WTC11 (cell line): ENCODE measurements at regions not wholly inside any gene's neighbourhood (a gene's known extent, or its start where the extent isn't known, plus 50 kb on each side); places are given as distances from the start of the nearest gene placed in this dataset.

Experiments used
- ATAC-seq: fragments of 200-7000 bp; cut with Tn5 transposase; 2 replicates; pipeline ENCODE4 v1.10.0; 2021; ENCODE audit warnings: mild to moderate bottlenecking, moderate library complexity
- CTCF ChIA-PET: fragments of 300-600 bp; sonication (Branson Sonifier 250); formaldehyde crosslinking; loops from one replicate; lab custom pipeline; 2021; ENCODE audit warnings: antibody characterized with exemption; lab: Charles Lee
- POLR2A ChIA-PET: fragments of 350-600 bp; sonication (Branson Sonifier 250); formaldehyde crosslinking; loops from one replicate; lab custom pipeline; 2021; ENCODE audit warnings: antibody characterized with exemption; lab: Charles Lee
- DNase-seq: peaks from one replicate; pipeline ENCODE4 v3.0.0; 2021; ENCODE audit warnings: low spot score
- H3K27ac Mint-ChIP-seq: 2 replicates; pipeline ENCODE4 v1.8.0; 2021; ENCODE audit warnings: mixed read lengths
- H3K27me3 Mint-ChIP-seq: 2 replicates; pipeline ENCODE4 v1.8.0; 2021; ENCODE audit warnings: low read depth, mild to moderate bottlenecking, moderate library complexity, mixed read lengths
- H3K36me3 Mint-ChIP-seq: 2 replicates; pipeline ENCODE4 v1.8.0; 2021; ENCODE audit warnings: mixed read lengths
- H3K4me1 Mint-ChIP-seq: 2 replicates; pipeline ENCODE4 v1.8.0; 2022; ENCODE audit warnings: mixed read lengths
- H3K4me3 Mint-ChIP-seq: 2 replicates; pipeline ENCODE4 v1.8.0; 2021; ENCODE audit warnings: mild to moderate bottlenecking, moderate library complexity, mixed read lengths
- H3K9me3 Mint-ChIP-seq: 2 replicates; pipeline ENCODE4 v1.8.0; 2021; ENCODE audit warnings: mixed read lengths
- ARID4B ChIP-seq: sonication (generic); formaldehyde crosslinking; IDR thresholded peaks from 2 replicates; pipeline ENCODE4 v1.8.0; 2023; ENCODE audit warnings: missing genetic modification reagents, mild to moderate bottlenecking, borderline replicate concordance
- ATF1 ChIP-seq: sonication (generic); formaldehyde crosslinking; IDR thresholded peaks from 2 replicates; pipeline ENCODE4 v1.8.1; 2023; ENCODE audit warnings: mild to moderate bottlenecking, moderate library complexity, missing genetic modification reagents
- CREM ChIP-seq: sonication (generic); formaldehyde crosslinking; IDR thresholded peaks from 2 replicates; pipeline ENCODE4 v1.8.1; 2022; ENCODE audit warnings: mild to moderate bottlenecking, missing genetic modification reagents, moderate library complexity
- E2F4 ChIP-seq: sonication (generic); formaldehyde crosslinking; IDR thresholded peaks from 2 replicates; pipeline ENCODE4 v1.8.1; 2022; ENCODE audit warnings: low read depth, mild to moderate bottlenecking, moderate library complexity, missing genetic modification reagents, borderline replicate concordance
- ESRRA ChIP-seq: sonication (generic); formaldehyde crosslinking; IDR thresholded peaks from 2 replicates; pipeline ENCODE4 v1.8.1; 2022; ENCODE audit warnings: mild to moderate bottlenecking, missing genetic modification reagents, borderline replicate concordance
- FOXK1 ChIP-seq: sonication (generic); formaldehyde crosslinking; IDR thresholded peaks from 2 replicates; pipeline ENCODE4 v1.8.0; 2022; ENCODE audit warnings: mild to moderate bottlenecking, moderate library complexity, missing genetic modification reagents
- JUN ChIP-seq: sonication (generic); formaldehyde crosslinking; IDR thresholded peaks from 2 replicates; pipeline ENCODE4 v1.8.0; 2023; ENCODE audit warnings: mild to moderate bottlenecking, missing genetic modification reagents
- MXD4 ChIP-seq: fragments of 250-450 bp; sonication (Bioruptor Pico); IDR thresholded peaks from 2 replicates; pipeline ENCODE4 v1.8.0; 2021; ENCODE audit warnings: mild to moderate bottlenecking, moderate library complexity, borderline replicate concordance
- NFE2L1 ChIP-seq: sonication (generic); formaldehyde crosslinking; IDR thresholded peaks from 2 replicates; pipeline ENCODE4 v1.8.1; 2023; ENCODE audit warnings: missing genetic modification reagents
- PRDM15 ChIP-seq: sonication (generic); formaldehyde crosslinking; IDR thresholded peaks from 2 replicates; pipeline ENCODE4 v1.8.0; 2022; ENCODE audit warnings: missing genetic modification reagents
- PRRX2 ChIP-seq: fragments of 250-450 bp; sonication (Bioruptor Pico); IDR thresholded peaks from 2 replicates; pipeline ENCODE4 v1.8.0; 2021; ENCODE audit warnings: mild to moderate bottlenecking
- SP1 ChIP-seq: sonication (generic); formaldehyde crosslinking; conservative IDR thresholded peaks from 2 replicates; pipeline ENCODE4 v1.8.1; 2022; ENCODE audit warnings: missing genetic modification reagents
- USF1 ChIP-seq: sonication (generic); formaldehyde crosslinking; IDR thresholded peaks from 2 replicates; pipeline ENCODE4 v1.8.0; 2022; ENCODE audit warnings: mild to moderate bottlenecking, missing genetic modification reagents
- ZNF219 ChIP-seq: sonication (generic); formaldehyde crosslinking; IDR thresholded peaks from 2 replicates; pipeline ENCODE4 v1.8.0; 2023; ENCODE audit warnings: missing genetic modification reagents, mild to moderate bottlenecking, borderline replicate concordance
- ZNF263 ChIP-seq: sonication (generic); formaldehyde crosslinking; IDR thresholded peaks from 2 replicates; pipeline ENCODE4 v1.8.1; 2022; ENCODE audit warnings: low read depth, mild to moderate bottlenecking, moderate library complexity, missing genetic modification reagents
- ZNF281 ChIP-seq: sonication (generic); formaldehyde crosslinking; IDR thresholded peaks from 2 replicates; pipeline ENCODE4 v1.8.0; 2023; ENCODE audit warnings: mild to moderate bottlenecking, missing genetic modification reagents
- ZNF423 ChIP-seq: fragments of 250-450 bp; sonication (Bioruptor Pico); IDR thresholded peaks from 2 replicates; pipeline ENCODE4 v2.1.2; 2022; ENCODE audit warnings: mild to moderate bottlenecking, moderate library complexity
- ZNF425 ChIP-seq: fragments of 250-450 bp; sonication (Bioruptor Pico); conservative IDR thresholded peaks from 2 replicates; pipeline ENCODE4 v1.9.0; 2021; ENCODE audit warnings: mild to moderate bottlenecking
- ZNF671 ChIP-seq: fragments of 250-450 bp; sonication (Bioruptor Pico); IDR thresholded peaks from 2 replicates; pipeline ENCODE4 v1.8.0; 2021; ENCODE audit warnings: mild to moderate bottlenecking

GRCh38 chr9:73916016-73916673 is 581.0 kb upstream of the RORB start:
- peak; percentile 14 for DNase-seq
- H3K36me3 Mint-ChIP-seq = no peaks in the 10 kb centered on the region
- H3K27ac Mint-ChIP-seq = peak overlapping the region; percentile 51; the same call in 1 of the 2 replicates
- H3K9me3 Mint-ChIP-seq = 0 out of 2 replicates have a peak, but pooled peaks cover 2% of the 10 kb centered on the region
- CTCF ChIA-PET = interaction anchor here (0.6 to 1.3 kb wide), 12 partner anchors 10 to 647 kb away, joined by 3 to 5 read pairs (median 3); no protein-coding TSS in a partner anchor
- H3K27me3 Mint-ChIP-seq = no peaks in the 10 kb centered on the region
- H3K4me3 Mint-ChIP-seq = no peak overlapping the region
- ATAC-seq = peak; percentile 92
- TF ChIP-seq NFE2L1 (CRISPR knock-in tag) = no peak
- TF ChIP-seq ZNF671 (CRISPR knock-in tag) = no peak
- no peak for TF ChIP-seq ZNF425
- TF ChIP-seq SP1 (CRISPR knock-in tag) = no peak
- TF ChIP-seq PRRX2 (CRISPR knock-in tag) = no peak
- no peak for TF ChIP-seq ATF1
- TF ChIP-seq ESRRA (CRISPR knock-in tag) = no peak
- TF ChIP-seq ZNF263 (CRISPR knock-in tag) = no peak
- TF ChIP-seq MXD4 (CRISPR knock-in tag) = no peak
- no peak for TF ChIP-seq CREM (CRISPR knock-in tag)
- no peak for TF ChIP-seq USF1 (CRISPR knock-in tag)
- no peak for TF ChIP-seq FOXK1 (CRISPR knock-in tag)
- no peak for TF ChIP-seq ZNF219
- no peak for TF ChIP-seq ZNF423 (CRISPR knock-in tag)
- no peak for TF ChIP-seq JUN (CRISPR knock-in tag)
- no peak for TF ChIP-seq PRDM15 (CRISPR knock-in tag)
- TF ChIP-seq ZNF281 (CRISPR knock-in tag) = no peak
- no peak for TF ChIP-seq E2F4 (CRISPR knock-in tag)
- TF ChIP-seq ARID4B (CRISPR knock-in tag) = no peak
- TF ChIP-seq, all 79 proteins: peak for 0
- POLR2A ChIA-PET = no interaction called here
- peaks cover 27% of the 10 kb centered on the region for H3K4me1 Mint-ChIP-seq
